ENCODE measurements at regions not wholly inside any gene's neighbourhood (a gene's known extent, or its start where the extent isn't known, plus 50 kb on each side); places are given as distances from the start of the nearest gene placed in this dataset.

DNA sequence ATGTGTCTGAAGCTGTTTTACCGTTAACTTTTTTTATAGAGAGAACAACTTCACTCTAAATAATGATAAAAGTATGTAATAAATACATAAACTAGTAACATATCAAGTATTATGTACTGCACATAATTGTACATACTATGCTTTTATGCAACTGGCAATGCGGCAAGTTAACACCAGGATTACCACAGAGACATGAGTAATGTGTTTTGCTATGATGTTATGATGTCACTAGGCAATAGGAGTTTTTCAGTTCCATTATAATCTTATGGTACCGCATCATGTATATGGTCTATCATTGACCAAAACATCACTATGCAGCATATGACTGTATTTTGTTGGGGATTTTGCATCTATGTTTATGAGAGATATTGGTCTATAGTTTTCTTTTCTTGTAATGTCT is 326.4 kb upstream of the TARS1 start:
- no peak for DNase-seq
- Histone ChIP-seq H3K9me3 (peaks cover 0 to 10% (median 7%) of the 10 kb centered on the region in 4 donors), H3K27me3 (no peaks in the 10 kb centered on the region), H3K4me3 (no peak overlapping the region), H3K4me1 (no peaks in the 10 kb centered on the region), H3K27ac (no peak overlapping the region), H3K36me3 (no peaks in the 10 kb centered on the region)
- 79 to 94% (median 89%) methylated on average over 3 of the region's 3 CpGs for WGBS, 5 donors
- intact Hi-C loops (cut with DNase I; ENCODE audit: low total_unique reads), result no loop called here
- TF ChIP-seq, protein P1, sequence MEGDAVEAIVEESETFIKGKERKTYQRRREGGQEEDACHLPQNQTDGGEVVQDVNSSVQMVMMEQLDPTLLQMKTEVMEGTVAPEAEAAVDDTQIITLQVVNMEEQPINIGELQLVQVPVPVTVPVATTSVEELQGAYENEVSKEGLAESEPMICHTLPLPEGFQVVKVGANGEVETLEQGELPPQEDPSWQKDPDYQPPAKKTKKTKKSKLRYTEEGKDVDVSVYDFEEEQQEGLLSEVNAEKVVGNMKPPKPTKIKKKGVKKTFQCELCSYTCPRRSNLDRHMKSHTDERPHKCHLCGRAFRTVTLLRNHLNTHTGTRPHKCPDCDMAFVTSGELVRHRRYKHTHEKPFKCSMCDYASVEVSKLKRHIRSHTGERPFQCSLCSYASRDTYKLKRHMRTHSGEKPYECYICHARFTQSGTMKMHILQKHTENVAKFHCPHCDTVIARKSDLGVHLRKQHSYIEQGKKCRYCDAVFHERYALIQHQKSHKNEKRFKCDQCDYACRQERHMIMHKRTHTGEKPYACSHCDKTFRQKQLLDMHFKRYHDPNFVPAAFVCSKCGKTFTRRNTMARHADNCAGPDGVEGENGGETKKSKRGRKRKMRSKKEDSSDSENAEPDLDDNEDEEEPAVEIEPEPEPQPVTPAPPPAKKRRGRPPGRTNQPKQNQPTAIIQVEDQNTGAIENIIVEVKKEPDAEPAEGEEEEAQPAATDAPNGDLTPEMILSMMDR (IDR thresholded peaks at IDR 0.05), result no peak
- no peak for TF ChIP-seq POLR2AphosphoS5 (IDR thresholded peaks at IDR 0.05)
- TF ChIP-seq EP300 (IDR thresholded peaks at IDR 0.05), result no peak
- TF ChIP-seq POLR2A (IDR thresholded peaks at IDR 0.05), result no peak

DNA sequence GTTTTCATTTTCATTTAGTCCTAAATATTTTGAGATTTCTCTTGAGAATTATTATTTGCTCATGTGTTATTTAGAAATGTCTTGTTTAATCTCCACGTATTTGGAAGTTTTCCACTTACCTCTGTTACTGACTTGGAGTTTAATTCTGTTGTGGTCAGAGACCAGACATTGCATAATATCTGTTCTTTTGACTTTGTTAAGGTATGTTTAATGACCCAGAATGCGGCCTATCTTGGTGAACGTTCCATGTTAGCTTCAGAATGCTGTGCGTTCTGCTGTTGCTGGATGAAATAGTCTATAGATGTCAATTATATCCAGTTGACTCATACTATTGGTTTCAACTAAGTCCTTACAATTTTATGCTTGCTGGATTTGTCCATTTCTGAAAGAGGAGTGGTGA is 325.3 kb upstream of the TARS1 start:
- no peaks in the 10 kb centered on the region for H3K27me3 ChIP-seq
- H3K4me3 ChIP-seq, result no peak overlapping the region
- 86 to 92% (median 88%) methylated on average over 4 of the region's 4 CpGs for WGBS, 5 donors
- H3K9me3 ChIP-seq, result peaks cover 0 to 6% (median 5%) of the 10 kb centered on the region in 4 donors
- no peak for DNase-seq
- intact Hi-C loops (cut with DNase I; ENCODE audit: low total_unique reads), result no loop called here
- no peaks in the 10 kb centered on the region for H3K4me1 ChIP-seq
- TF ChIP-seq POLR2AphosphoS5 (IDR thresholded peaks at IDR 0.05), result no peak
- TF ChIP-seq, protein P1 (IDR thresholded peaks at IDR 0.05), result no peak
- TF ChIP-seq EP300 (IDR thresholded peaks at IDR 0.05), result no peak
- no peak for TF ChIP-seq POLR2A (IDR thresholded peaks at IDR 0.05)
- H3K27ac ChIP-seq, result no peak overlapping the region
- H3K36me3 ChIP-seq, result no peaks in the 10 kb centered on the region

DNA sequence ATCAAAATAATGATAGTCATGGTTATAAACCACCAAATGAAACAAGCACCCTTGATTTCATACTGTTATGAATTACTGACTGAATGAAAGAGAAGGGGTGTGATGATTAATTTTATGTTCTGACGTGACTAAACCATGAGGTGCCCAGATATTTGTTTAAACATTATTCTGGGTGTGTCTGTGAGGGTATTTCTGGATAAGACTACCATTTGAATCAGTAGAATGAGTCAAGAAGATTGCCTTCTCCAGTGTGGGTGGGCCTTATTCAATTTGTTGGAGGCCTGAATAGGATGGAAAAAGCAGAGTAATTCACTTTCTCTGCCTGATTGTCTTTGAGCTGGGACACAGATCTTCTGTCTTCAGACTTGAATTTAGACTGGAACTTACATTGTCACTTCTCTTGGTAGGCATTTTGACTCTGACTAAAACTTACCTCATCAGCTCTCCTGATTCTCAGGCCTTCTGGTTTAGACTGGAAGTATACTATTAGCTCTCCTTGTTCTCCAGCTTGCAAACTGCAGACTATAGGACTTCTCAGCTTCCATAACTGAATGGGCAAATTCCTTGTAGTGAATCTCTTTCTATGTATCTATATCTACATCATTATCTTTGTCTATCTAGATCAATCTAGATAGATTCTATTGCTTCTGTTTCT is 321.9 kb upstream of the TARS1 start:
- TF ChIP-seq POLR2A (IDR thresholded peaks at IDR 0.05) (no peak), POLR2AphosphoS5 (IDR thresholded peaks at IDR 0.05) (no peak), EP300 (IDR thresholded peaks at IDR 0.05) (no peak)
- TF ChIP-seq, protein P1 (IDR thresholded peaks at IDR 0.05), result no peak
- no peak overlapping the region for H3K4me3 ChIP-seq
- H3K27ac ChIP-seq, result no peak overlapping the region
- H3K9me3 ChIP-seq, result no peaks in the 10 kb centered on the region
- H3K4me1 ChIP-seq, result no peaks in the 10 kb centered on the region
- no peaks in the 10 kb centered on the region for H3K36me3 ChIP-seq
- H3K27me3 ChIP-seq, result no peaks in the 10 kb centered on the region
- intact Hi-C loops (cut with DNase I; ENCODE audit: low total_unique reads), result no loop called here
- DNase-seq, result no peak
- 47 to 67% (median 62%) methylated on average over 1 of the region's 1 CpG for WGBS, 5 donors

DNA sequence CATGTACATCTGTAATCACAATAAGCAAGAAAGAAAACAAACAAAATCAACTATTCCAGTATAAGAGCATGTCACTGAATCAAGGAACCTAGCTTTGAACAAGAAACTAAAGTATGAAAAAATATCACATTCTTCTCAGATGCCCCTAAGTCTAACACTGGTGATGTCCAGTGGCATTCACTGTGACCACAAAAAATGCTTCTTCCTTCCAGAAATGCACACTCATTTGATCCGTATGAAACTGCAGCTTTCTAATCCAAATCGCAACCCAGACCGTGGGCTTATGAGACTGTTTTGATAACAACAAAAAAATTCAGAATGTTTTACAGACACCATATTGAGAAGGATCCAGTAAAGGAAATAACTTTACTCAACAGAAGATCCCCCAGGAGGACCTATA is 320.1 kb upstream of the TARS1 start:
- Histone ChIP-seq H3K4me1 (no peaks in the 10 kb centered on the region), H3K36me3 (no peaks in the 10 kb centered on the region), H3K27ac (no peak overlapping the region), H3K9me3 (no peaks in the 10 kb centered on the region), H3K4me3 (no peak overlapping the region), H3K27me3 (no peaks in the 10 kb centered on the region)
- intact Hi-C loops (cut with DNase I; ENCODE audit: low total_unique reads), result no loop called here
- DNase-seq, result no peak
- TF ChIP-seq, protein P1 (IDR thresholded peaks at IDR 0.05), result no peak
- no peak for TF ChIP-seq POLR2AphosphoS5 (IDR thresholded peaks at IDR 0.05)
- TF ChIP-seq EP300 (IDR thresholded peaks at IDR 0.05), result no peak
- WGBS, 5 donors, result 78 to 93% (median 90%) methylated on average over 3 of the region's 3 CpGs

All from stomach (tissue), 8 donors.